ENCODE measurements at regions not wholly inside any gene's neighbourhood (a gene's known extent, or its start where the extent isn't known, plus 50 kb on each side); places are given as distances from the start of the nearest gene placed in this dataset.

DNA sequence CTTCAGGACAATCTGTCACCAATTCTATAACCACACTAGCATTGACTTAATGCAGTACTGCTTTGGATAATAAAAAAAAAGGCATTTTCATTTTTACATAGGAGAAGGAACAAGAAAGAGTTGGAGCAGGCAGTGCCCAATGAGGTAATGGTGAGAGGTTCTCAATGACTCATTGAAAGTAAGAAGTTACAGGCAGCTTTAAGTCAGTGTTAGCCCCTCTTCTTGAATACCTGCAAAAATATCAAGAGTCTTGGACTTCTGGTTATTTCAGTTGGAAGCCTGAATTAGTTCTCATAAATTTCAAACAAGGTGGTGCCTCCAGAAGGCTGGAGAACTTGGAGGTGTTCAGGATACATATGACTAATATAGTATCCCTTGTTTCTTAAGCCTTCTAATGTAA lies 422.5 kb downstream of the HTR7 start:
- CTCF ChIA-PET = interaction anchor here (0.6 kb wide), 1 partner anchor 21 kb away, joined by 4 read pairs; no protein-coding TSS in a partner anchor
- no peaks in the 10 kb centered on the region for H3K36me3 Mint-ChIP-seq (ENCODE audit: low read depth)
- H3K4me1 Mint-ChIP-seq = no peaks in the 10 kb centered on the region
- no peak overlapping the region for H3K27ac Mint-ChIP-seq
- no peaks in the 10 kb centered on the region for H3K27me3 Mint-ChIP-seq
- POLR2A ChIA-PET = no interaction called here
- H3K4me3 Mint-ChIP-seq = no peak overlapping the region
- DNase-seq = no peak
- no peaks in the 10 kb centered on the region for H3K9me3 Mint-ChIP-seq

DNA sequence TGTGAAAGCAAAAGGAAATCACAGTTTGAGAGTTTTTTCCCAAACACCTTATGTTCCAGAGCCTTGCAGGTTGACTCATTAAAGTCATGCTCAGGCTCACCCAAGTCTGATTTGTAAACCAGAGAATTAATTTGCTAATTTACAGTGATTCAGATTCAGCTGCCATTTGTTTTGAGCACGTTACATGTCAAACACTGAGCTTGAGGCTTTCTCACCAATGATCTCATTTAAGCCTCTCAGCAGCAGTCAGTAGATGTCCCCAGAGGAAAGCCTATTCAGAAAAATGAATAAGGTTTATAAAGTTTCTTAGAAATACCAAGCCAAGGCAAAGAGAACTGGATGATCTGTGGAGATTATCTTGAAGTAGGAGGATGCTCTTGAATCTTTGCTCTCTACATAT lies 420.4 kb downstream of the HTR7 start:
- Mint-ChIP-seq H3K36me3 (ENCODE audit: low read depth) (no peaks in the 10 kb centered on the region), H3K27ac (no peak overlapping the region), H3K4me1 (no peaks in the 10 kb centered on the region), H3K4me3 (no peak overlapping the region), H3K27me3 (no peaks in the 10 kb centered on the region), H3K9me3 (peaks cover 6% of the 10 kb centered on the region)
- CTCF ChIA-PET = no interaction called here
- POLR2A ChIA-PET = no interaction called here
- DNase-seq = no peak

DNA sequence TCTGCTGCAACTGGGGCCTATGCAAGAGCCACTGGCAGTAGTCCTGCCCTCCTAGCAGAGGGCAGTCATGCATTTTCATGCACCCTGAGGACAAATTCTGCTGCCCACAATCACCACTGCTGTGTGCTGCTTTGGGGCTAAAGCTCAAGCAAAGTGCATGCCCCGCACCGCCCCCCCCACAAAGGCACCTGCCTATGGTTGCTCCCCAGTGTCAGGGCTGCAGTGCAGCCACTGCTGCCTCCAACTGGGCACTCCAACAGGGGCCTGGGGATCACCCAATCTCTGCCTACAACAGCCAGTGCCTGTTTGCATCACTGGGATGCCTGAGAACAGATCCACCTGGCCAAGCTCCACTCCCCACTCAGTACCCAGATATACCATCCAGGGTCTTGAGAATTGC lies 417.0 kb downstream of the HTR7 start:
- Mint-ChIP-seq H3K4me1 (no peaks in the 10 kb centered on the region), H3K36me3 (ENCODE audit: low read depth) (no peaks in the 10 kb centered on the region)
- CTCF ChIA-PET = no interaction called here

DNA sequence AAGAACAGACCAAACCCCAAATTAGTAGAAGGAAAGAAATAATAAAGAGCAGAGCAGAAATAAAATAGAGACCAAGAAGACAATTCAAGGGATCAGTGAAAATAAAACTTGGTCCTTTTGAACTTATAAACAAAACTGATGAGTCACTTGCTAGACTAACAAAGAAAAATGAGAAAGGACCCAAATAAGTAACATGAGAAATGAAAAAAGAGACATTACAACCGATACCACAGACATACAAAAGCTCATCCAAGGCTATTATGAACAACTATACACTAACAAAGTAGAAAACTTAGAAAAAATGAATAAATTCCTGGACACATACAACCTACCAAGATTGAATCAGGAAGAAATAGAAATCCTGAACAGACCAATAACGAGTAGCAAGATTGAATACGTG lies 414.5 kb downstream of the HTR7 start:
- no peak for DNase-seq
- Mint-ChIP-seq H3K27ac (no peak overlapping the region), H3K4me1 (no peaks in the 10 kb centered on the region), H3K9me3 (peaks cover 9% of the 10 kb centered on the region), H3K4me3 (no peak overlapping the region), H3K36me3 (ENCODE audit: low read depth) (no peaks in the 10 kb centered on the region), H3K27me3 (no peaks in the 10 kb centered on the region)
- POLR2A ChIA-PET = no interaction called here
- CTCF ChIA-PET = no interaction called here

More for the DNA sequence above, 417.0 kb downstream of the HTR7 start:
- H3K9me3 Mint-ChIP-seq = peaks cover 9% of the 10 kb centered on the region
- POLR2A ChIA-PET = no interaction called here
- no peak overlapping the region for H3K4me3 Mint-ChIP-seq
- no peak for DNase-seq
- no peak overlapping the region for H3K27ac Mint-ChIP-seq
- no peaks in the 10 kb centered on the region for H3K27me3 Mint-ChIP-seq

DNA sequence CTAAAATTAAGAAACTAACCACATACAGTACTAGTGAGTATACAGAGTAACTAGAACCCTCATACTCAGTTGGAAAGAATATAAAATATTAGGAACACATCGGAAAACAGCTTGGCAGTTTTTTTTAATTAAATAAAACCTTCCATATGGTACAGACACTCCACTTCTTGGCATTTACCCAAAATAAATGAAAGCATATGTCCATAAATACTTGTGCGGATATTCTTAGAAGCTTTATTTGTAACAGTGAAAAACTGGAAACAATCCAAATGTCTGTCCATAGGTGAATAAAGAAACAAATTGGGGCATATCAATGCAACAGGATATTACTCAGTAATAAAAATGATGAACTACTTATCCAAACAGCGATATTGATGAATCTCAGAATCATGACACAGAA lies 410.0 kb downstream of the HTR7 start:
- Mint-ChIP-seq H3K4me3 (no peak overlapping the region), H3K36me3 (ENCODE audit: low read depth) (no peaks in the 10 kb centered on the region), H3K9me3 (peaks cover 4% of the 10 kb centered on the region), H3K4me1 (no peaks in the 10 kb centered on the region), H3K27me3 (no peaks in the 10 kb centered on the region), H3K27ac (no peak overlapping the region)
- POLR2A ChIA-PET = no interaction called here
- CTCF ChIA-PET = no interaction called here
- no peak for DNase-seq

DNA sequence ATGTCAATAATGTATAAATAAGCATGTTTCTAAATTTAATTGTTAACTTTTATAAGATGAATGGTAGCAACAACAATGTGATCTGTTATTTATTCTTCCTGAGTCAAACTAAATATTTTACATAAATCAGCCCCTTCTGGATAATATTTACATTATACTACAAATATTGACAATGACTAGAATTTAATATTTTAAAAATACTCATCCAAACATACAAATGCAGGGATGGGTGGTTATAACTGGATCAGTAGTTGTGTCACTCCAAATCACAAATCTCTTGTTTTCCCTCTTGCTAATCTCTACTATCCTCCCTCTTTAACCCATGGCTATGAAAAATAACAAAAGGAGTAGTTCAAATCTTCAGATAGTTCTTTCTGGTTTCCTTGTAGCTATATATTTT lies 407.0 kb downstream of the HTR7 start:
- DNase-seq = no peak
- Mint-ChIP-seq H3K27ac (no peak overlapping the region), H3K4me3 (no peak overlapping the region), H3K27me3 (no peaks in the 10 kb centered on the region), H3K9me3 (no peaks in the 10 kb centered on the region), H3K36me3 (ENCODE audit: low read depth) (no peaks in the 10 kb centered on the region), H3K4me1 (no peaks in the 10 kb centered on the region)
- ChIA-PET POLR2A (no interaction called here), CTCF (no interaction called here)

DNA sequence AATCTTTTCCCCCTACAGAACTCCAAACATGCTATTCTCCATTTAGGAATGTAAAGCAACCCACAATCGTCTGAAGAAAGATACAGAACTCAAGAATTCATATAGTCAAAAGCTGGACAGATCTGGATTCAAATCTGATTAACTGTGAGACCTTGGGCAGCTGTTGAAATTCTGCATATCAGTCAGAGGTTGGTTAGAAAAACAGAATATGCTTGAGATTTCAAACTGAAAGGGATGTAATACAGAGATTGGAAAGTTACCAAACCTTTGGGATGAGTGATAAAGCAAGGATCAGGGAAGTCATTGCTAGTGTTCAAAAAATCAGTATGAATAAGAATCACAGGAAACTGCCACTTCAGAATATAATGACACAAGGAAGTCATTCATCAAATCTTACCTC lies 406.6 kb downstream of the HTR7 start:
- ChIA-PET CTCF (no interaction called here), POLR2A (no interaction called here)
- no peaks in the 10 kb centered on the region for H3K36me3 Mint-ChIP-seq (ENCODE audit: low read depth)
- no peaks in the 10 kb centered on the region for H3K4me1 Mint-ChIP-seq
- H3K27me3 Mint-ChIP-seq = no peaks in the 10 kb centered on the region
- DNase-seq = no peak
- no peak overlapping the region for H3K4me3 Mint-ChIP-seq
- H3K27ac Mint-ChIP-seq = no peak overlapping the region
- H3K9me3 Mint-ChIP-seq = no peaks in the 10 kb centered on the region

DNA sequence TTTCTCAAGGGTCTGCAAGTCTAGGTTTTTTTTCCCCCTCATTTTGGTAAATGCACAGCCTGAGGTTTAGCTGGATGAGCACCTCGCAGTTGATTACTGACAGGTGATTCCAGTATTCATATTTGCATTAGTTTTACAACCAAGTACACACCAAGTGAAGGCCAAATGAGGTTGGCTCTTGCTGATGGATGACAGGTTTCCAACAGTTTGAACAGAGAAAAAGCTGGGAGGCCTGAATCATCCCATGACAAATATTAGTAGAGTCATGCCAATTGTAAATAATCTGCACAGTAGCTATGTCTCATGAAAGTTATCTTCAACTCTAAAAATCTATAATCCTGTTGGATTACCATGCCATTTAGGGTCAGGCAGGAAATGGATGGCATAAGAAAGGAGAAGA lies 399.8 kb downstream of the HTR7 start:
- H3K36me3 Mint-ChIP-seq (ENCODE audit: low read depth) = no peaks in the 10 kb centered on the region
- no peak for DNase-seq
- H3K4me1 Mint-ChIP-seq = no peaks in the 10 kb centered on the region
- ChIA-PET CTCF (no interaction called here), POLR2A (no interaction called here)
- H3K9me3 Mint-ChIP-seq = no peaks in the 10 kb centered on the region
- no peak overlapping the region for H3K27ac Mint-ChIP-seq
- H3K27me3 Mint-ChIP-seq = no peaks in the 10 kb centered on the region
- no peak overlapping the region for H3K4me3 Mint-ChIP-seq

DNA sequence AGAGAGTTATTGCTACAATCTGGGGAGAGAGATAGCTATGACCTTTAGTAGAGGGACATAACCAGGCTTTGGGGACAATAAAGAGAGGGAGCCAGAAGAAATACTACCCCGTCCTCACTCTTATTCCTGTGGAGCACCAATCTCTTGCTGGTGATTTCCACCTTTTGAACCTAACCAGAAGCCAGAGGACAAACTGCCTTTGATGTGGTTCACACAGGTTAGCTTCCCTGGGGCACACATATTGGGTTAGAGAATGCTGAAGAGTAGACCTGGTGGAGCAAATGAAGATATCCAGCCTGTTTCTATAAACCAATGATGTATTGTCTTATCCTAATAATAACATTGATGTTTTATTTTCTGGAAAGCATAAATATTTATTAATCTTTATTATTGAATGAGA lies 399.3 kb downstream of the HTR7 start:
- ChIA-PET POLR2A (no interaction called here), CTCF (no interaction called here)
- DNase-seq = no peak
- Mint-ChIP-seq H3K36me3 (ENCODE audit: low read depth) (no peaks in the 10 kb centered on the region), H3K9me3 (no peaks in the 10 kb centered on the region), H3K4me1 (no peaks in the 10 kb centered on the region), H3K4me3 (no peak overlapping the region), H3K27me3 (no peaks in the 10 kb centered on the region), H3K27ac (no peak overlapping the region)

DNA sequence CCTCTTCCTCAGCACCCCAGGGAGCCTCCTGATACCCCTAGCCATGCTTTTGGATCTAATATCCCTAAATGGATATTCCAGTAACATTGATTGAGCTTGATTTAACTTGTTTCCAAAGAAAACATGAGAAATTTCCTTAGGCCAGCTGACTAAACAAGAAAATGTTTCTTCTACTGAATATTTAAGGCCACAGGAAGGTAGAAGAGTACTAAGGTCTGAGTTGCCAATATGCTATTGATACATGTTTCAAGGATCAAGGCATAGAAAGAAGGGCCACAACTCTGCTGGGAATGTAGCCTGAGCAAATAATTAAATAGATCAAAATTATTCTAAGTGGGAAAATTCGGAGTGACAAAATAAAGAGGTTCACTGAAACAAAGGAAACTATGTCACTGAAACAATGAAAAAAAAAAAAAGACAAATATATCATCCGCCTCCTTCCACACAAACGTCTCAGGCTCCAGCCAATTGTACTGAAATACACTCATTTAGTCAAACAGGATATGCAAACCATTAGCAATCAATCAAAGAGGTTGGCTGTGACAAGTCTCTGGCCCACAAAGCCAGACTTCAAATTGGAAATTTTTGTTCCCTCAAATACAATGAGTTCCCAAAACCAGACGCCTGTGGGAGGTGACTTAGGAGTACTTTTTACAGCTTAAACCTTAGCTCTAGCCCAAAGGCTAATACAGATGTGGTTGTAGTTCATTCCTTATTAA lies 396.2 kb downstream of the HTR7 start:
- no peak overlapping the region for H3K4me3 Mint-ChIP-seq
- H3K27me3 Mint-ChIP-seq = no peaks in the 10 kb centered on the region
- H3K4me1 Mint-ChIP-seq = no peaks in the 10 kb centered on the region
- no peaks in the 10 kb centered on the region for H3K9me3 Mint-ChIP-seq
- no peaks in the 10 kb centered on the region for H3K36me3 Mint-ChIP-seq (ENCODE audit: low read depth)
- POLR2A ChIA-PET = no interaction called here
- CTCF ChIA-PET = no interaction called here
- no peak for DNase-seq
- no peak overlapping the region for H3K27ac Mint-ChIP-seq

DNA sequence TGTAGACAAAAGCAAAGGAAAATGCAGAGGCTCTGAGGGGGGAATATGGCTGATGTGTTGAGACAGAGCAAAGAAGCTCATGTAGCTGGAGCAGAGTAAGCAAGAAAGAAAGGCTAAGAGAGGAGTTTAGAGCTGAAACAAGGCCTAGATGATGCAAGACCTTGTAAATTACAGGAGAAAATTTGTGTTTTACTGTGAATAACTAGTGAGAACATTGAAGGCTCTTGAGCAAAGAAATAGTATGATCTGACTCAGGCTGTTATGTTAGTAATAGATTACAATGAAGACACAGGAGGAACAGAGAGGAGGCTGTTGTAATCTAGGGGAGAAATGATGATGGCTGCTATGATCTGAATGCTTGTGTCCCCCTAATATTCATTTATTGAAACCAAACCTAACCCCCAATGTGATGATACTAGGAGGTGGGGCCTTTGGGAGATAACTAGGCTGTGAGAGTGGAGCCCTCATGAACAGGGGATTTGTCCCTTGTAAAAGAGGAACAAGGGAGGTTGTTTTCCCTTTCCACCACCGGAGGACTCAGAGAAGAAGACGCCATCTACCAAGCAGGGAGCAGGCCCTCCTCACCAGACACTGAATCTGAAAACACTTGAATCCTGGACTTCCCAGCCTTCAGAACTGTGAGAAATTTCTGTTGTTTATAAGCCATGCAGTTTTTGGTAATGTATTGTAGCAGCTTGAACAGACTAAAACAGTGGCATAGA lies 394.9 kb downstream of the HTR7 start:
- POLR2A ChIA-PET = no interaction called here
- no peak overlapping the region for H3K4me3 Mint-ChIP-seq
- H3K27me3 Mint-ChIP-seq = no peaks in the 10 kb centered on the region
- H3K27ac Mint-ChIP-seq = no peak overlapping the region
- CTCF ChIA-PET = no interaction called here
- no peaks in the 10 kb centered on the region for H3K4me1 Mint-ChIP-seq
- DNase-seq = no peak
- no peaks in the 10 kb centered on the region for H3K9me3 Mint-ChIP-seq
- no peaks in the 10 kb centered on the region for H3K36me3 Mint-ChIP-seq (ENCODE audit: low read depth)

DNA sequence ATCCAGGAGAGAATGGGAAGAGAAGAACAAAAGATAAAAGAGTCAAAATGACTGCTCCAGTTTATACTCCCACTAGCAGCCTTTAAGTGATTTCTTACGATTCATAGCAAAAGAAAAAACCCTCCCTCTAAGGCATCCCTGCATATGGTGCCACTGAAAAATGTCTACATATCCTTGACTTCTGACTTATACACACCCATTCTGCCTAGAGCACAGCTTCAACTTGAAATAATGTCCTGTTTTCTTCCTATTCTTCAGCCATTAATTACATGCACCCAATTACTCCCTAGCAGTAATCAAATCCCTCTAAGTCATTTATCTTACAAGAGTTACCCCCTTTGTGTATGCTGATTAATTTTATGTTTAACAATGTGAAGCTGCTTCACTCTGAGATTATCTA lies 393.5 kb downstream of the HTR7 start:
- no peak overlapping the region for H3K4me3 Mint-ChIP-seq
- no peaks in the 10 kb centered on the region for H3K4me1 Mint-ChIP-seq
- no peak for DNase-seq
- ChIA-PET CTCF (no interaction called here), POLR2A (no interaction called here)
- H3K36me3 Mint-ChIP-seq (ENCODE audit: low read depth) = no peaks in the 10 kb centered on the region
- no peaks in the 10 kb centered on the region for H3K9me3 Mint-ChIP-seq
- H3K27me3 Mint-ChIP-seq = no peaks in the 10 kb centered on the region
- H3K27ac Mint-ChIP-seq = no peak overlapping the region

DNA sequence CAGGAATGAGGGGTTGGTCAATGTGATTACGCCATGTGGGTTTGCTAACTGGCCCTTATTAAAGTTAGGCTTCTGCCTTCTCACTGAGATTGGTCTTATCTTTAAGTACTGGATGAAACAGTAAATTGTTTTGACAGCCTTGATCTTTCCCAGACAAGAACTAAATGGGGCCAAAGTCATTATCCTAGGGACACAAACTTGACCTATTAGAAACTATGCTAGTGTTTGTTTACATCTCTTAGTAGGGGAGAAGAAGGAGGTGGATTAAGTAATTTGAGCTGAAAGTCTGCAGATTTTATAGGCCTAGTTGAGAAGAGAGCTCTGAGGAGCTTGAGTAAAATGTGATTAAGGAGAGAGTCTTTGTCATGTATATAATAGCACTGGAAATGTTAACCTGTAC lies 386.9 kb downstream of the HTR7 start:
- CTCF ChIA-PET = interaction anchor here (0.6 kb wide), 1 partner anchor 498 kb away, joined by 6 read pairs; no protein-coding TSS in a partner anchor
- H3K36me3 Mint-ChIP-seq (ENCODE audit: low read depth) = no peaks in the 10 kb centered on the region

DNA sequence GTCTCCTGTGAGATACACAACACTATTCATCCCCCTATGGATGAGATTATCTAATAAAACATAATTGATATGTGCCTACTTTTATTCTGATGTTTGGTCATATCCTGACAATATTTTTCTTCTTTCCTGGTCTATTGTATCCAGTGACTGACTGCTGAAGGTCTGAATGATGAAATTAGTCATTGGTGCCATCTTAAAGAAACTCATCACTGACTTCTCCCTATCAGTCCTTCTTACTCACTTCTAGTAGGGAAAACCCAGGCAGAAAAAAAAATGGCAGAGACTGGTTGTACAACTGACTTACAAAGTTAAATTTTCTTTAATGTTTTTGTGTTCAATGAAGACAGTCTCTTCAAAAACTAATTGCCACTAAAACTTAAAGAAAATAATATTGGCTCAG lies 377.4 kb downstream of the HTR7 start:
- Mint-ChIP-seq H3K27ac (no peak overlapping the region), H3K27me3 (no peaks in the 10 kb centered on the region), H3K9me3 (no peaks in the 10 kb centered on the region), H3K36me3 (ENCODE audit: low read depth) (no peaks in the 10 kb centered on the region), H3K4me3 (no peak overlapping the region), H3K4me1 (no peaks in the 10 kb centered on the region)
- POLR2A ChIA-PET = no interaction called here
- CTCF ChIA-PET = no interaction called here
- no peak for DNase-seq

More for the DNA sequence above, 386.9 kb downstream of the HTR7 start:
- Mint-ChIP-seq H3K27ac (no peak overlapping the region), H3K4me1 (no peaks in the 10 kb centered on the region), H3K27me3 (no peaks in the 10 kb centered on the region), H3K9me3 (no peaks in the 10 kb centered on the region), H3K4me3 (no peak overlapping the region)
- POLR2A ChIA-PET = no interaction called here
- DNase-seq = no peak
